Progenitor cell of endocrine pancreas (in vitro differentiated cells): ENCODE measurements at regions not wholly inside any gene's neighbourhood (a gene's known extent, or its start where the extent isn't known, plus 50 kb on each side); places are given as distances from the start of the nearest gene placed in this dataset.

Experiments used
- DNase-seq: peaks from one replicate; pipeline ENCODE4 v3.0.0; 2021; ENCODE audit warnings: low spot score; ENCODE audit not compliant: unreplicated experiment
- H3K27ac Mint-ChIP-seq: 2 replicates; pipeline ENCODE4 v1.8.0; 2021; ENCODE audit warnings: mild to moderate bottlenecking, moderate library complexity, mixed read lengths
- H3K27me3 Mint-ChIP-seq: 2 replicates; pipeline ENCODE4 v1.8.0; 2021; ENCODE audit warnings: mixed read lengths
- H3K36me3 Mint-ChIP-seq: 2 replicates; pipeline ENCODE4 v1.8.0; 2022; ENCODE audit warnings: mixed read lengths; ENCODE audit not compliant: insufficient read depth
- H3K4me1 Mint-ChIP-seq: 2 replicates; pipeline ENCODE4 v1.8.0; 2021; ENCODE audit warnings: low read depth, mixed read lengths
- H3K4me3 Mint-ChIP-seq: 2 replicates; pipeline ENCODE4 v1.8.0; 2021; ENCODE audit warnings: low read depth, mild to moderate bottlenecking, moderate library complexity, mixed read lengths
- H3K9me3 Mint-ChIP-seq: 2 replicates; pipeline ENCODE4 v1.8.0; 2021; ENCODE audit warnings: low read depth, mixed read lengths
- CTCF ChIP-seq: fragments of 200-600 bp; sonication (generic); IDR thresholded peaks from one replicate; pipeline ENCODE4 v1.5.0; 2021; ENCODE audit warnings: antibody characterized with exemption, mild to moderate bottlenecking; ENCODE audit not compliant: unreplicated experiment

- H3K27ac Mint-ChIP-seq: no peak overlapping the region
- no peaks in the 10 kb centered on the region for H3K36me3 Mint-ChIP-seq
- no peaks in the 10 kb centered on the region for H3K27me3 Mint-ChIP-seq
- no peaks in the 10 kb centered on the region for H3K4me1 Mint-ChIP-seq
- H3K4me3 Mint-ChIP-seq: no peak overlapping the region
- no peak for DNase-seq
- TF ChIP-seq CTCF: no peak
- H3K9me3 Mint-ChIP-seq: no peaks in the 10 kb centered on the region
Observed at GRCh38 chr12:76153616-76154015, 69.1 kb upstream of the NAP1L1 start.

GRCh38 chr12:76152181-76152807 lies 67.8 kb upstream of the NAP1L1 start:
- peaks cover 2% of the 10 kb centered on the region for H3K4me1 Mint-ChIP-seq
- no peaks in the 10 kb centered on the region for H3K9me3 Mint-ChIP-seq
- H3K36me3 Mint-ChIP-seq: no peaks in the 10 kb centered on the region
- no peak for TF ChIP-seq CTCF
- no peak overlapping the region for H3K4me3 Mint-ChIP-seq
- no peak for DNase-seq
- no peaks in the 10 kb centered on the region for H3K27me3 Mint-ChIP-seq
- H3K27ac Mint-ChIP-seq: no peak overlapping the region

GRCh38 chr12:76144245-76144549 lies 59.7 kb upstream of the NAP1L1 start:
- no peak for TF ChIP-seq CTCF
- no peaks in the 10 kb centered on the region for H3K27me3 Mint-ChIP-seq
- H3K4me3 Mint-ChIP-seq: no peak overlapping the region
- H3K36me3 Mint-ChIP-seq: no peaks in the 10 kb centered on the region
- H3K4me1 Mint-ChIP-seq: peaks cover 3% of the 10 kb centered on the region
- no peak for DNase-seq
- no peaks in the 10 kb centered on the region for H3K9me3 Mint-ChIP-seq
- H3K27ac Mint-ChIP-seq: no peak overlapping the region

GRCh38 chr12:76143343-76144244 lies 59.1 kb upstream of the NAP1L1 start:
- H3K36me3 Mint-ChIP-seq: no peaks in the 10 kb centered on the region

GRCh38 chr12:76142305-76142704 lies 57.8 kb upstream of the NAP1L1 start:
- peaks cover under 1% of the 10 kb centered on the region for H3K4me1 Mint-ChIP-seq
- no peak overlapping the region for H3K4me3 Mint-ChIP-seq
- DNase-seq: no peak
- H3K36me3 Mint-ChIP-seq: no peaks in the 10 kb centered on the region
- H3K27me3 Mint-ChIP-seq: no peaks in the 10 kb centered on the region
- no peak overlapping the region for H3K27ac Mint-ChIP-seq
- peaks cover 14% of the 10 kb centered on the region for H3K9me3 Mint-ChIP-seq
- TF ChIP-seq CTCF: no peak

More at GRCh38 chr12:76143343-76144244, 59.1 kb upstream of the NAP1L1 start:
- DNase-seq: no peak
- no peak for TF ChIP-seq CTCF
- peaks cover 3% of the 10 kb centered on the region for H3K9me3 Mint-ChIP-seq
- H3K27me3 Mint-ChIP-seq: no peaks in the 10 kb centered on the region
- no peak overlapping the region for H3K27ac Mint-ChIP-seq
- no peak overlapping the region for H3K4me3 Mint-ChIP-seq
- peaks cover 3% of the 10 kb centered on the region for H3K4me1 Mint-ChIP-seq
